Right forelimb (tissue), 1 donor: ENCODE measurements at regions not wholly inside any gene's neighbourhood (a gene's known extent, or its start where the extent isn't known, plus 50 kb on each side); places are given as distances from the start of the nearest gene placed in this dataset.

ENCODE experiments used
- DNase-seq: peaks from one replicate; pipeline ENCODE4 v3.0.0-alpha.2; 2018

DNA sequence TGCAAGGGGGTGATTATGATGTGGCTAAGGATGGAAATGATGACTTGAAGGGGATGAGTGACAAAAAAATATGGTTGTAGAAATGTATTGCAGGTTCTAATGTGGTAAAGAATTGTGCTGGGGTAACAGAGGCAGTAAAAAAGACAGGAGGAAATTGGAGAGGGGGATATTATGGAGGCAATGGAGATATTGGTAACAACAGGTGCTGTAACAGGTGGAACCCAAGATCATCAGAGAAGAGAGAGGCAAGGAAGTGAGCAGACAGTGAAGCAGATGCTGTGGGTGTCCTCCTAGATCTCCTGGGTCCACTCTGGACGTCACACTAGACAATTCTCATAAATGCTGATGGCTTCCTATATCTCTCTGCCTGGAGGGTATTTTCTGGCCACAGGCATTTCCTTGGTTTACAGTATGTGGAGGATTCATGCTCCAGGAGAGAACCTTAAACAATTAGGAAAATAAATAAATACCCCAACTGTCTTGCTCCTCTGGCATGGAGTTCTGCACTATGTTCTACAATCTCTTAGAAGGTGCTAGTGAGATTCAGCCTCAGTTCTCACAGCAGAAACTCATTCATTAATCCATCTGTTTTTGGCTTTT is 620.3 kb upstream of the PLXNA2 start:
- no peak for DNase-seq

DNA sequence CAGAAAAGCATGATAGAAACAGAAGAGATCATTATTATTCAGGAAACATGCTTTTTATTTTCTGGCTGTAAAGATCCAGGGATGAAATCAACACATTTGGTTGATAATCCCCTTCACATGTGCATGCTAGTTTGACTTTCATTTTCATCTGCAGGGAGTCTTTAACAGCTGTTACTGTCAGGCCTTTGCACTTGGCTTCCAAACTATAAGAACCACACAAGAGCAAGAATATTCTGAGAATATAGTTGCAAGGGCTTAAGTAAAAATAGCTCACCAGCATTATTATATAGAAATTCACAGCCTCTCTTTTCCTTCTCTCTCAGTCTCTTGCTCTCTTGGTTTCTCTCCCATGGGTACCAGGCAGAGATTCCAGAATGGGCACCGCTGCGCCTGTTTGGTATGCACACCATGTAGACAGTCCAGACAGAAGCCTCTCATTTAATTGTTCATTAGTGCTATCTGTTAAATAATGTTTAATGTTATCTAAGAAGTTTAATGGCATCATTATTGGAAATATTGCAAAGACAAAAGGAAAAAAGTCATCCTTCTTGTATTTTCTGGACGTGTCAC is 622.3 kb upstream of the PLXNA2 start:
- no peak for DNase-seq

DNA sequence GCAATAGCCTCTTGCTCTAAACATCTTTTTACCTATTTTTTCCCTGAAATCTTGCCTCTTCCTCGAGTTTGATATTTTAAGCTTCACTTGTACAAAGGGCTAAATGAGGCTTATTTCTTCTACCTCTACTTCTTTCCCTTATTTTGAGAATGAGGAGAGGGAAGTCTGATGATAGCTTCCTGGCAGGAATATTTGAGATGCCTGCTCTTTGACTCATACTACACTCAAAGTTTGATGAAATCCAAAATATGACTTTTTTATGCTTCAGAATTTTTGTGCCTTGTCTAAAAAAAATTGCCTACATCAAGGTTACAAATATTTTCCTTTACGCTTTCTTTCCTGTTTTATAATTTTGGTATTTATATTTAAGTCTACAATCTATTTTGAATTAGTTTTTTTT is 624.4 kb upstream of the PLXNA2 start:
- no peak for DNase-seq

DNA sequence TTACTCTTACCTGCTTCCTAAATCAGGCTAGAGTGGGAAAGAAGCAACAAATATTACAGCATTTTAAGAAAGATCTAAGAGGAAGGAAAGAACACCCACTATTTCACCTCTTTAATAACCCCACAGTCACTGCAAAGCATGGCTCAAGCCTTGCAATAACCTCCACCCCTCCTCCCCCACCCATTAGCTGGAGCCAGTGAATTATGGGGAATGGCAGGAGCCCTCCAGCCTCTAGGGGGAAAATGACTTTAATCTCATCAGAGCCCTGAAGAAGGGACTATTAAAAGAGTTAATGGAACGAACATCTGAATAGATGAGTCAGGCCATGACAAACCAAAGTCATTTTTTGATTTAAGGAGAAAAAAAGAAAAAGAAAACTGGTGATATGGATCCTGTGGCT is 630.7 kb upstream of the PLXNA2 start:
- no peak for DNase-seq

DNA sequence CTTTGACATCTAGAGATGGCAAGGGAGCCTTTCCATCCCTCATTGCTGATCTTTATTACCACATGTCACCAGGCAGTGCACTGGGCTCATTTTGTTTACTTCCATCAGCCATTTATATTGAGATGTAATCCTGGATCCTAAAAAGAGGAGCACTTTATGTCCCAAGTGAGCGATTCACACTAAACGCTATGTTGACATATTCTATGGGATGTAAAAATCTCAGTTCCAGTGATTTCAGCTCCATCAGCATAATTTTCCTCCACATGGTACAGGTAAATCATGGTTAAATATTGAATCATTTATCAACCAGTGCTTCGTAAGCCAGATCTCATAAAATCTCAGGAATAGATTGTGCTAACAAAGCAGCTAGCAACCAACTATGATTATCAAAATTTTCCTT is 634.8 kb upstream of the PLXNA2 start:
- DNase-seq = no peak

DNA sequence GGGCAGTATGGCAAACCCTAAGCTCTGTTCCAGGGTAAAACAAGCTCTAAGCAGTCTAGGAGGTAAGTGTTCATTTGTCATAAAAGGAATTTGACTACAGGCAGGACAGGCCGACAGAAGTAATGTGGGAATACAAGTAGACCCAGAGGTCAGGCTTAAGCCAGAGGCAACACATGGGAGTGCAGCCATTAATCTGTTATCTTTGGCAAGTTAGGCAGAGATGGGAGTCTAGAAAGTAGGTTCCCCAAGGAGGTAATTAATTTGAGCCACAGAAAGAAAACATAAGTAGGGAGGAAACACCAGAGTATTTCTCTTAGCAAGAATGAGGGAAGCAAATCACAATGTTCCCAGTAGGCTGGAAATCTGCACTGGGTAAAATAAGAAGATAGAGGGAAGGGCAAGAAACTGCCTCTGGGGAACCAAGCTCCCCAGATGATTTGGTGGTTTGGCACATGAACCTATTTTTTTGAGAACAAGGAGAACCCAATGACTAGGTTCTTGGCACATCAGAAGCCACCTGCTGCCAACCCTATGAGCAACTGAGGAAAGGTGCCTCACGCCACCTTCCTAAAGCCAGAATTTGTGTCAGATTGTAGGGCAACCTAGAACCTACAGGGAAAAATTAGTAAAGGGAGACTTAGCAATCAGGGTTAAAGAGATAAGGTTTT is 636.4 kb upstream of the PLXNA2 start:
- DNase-seq = no peak

DNA sequence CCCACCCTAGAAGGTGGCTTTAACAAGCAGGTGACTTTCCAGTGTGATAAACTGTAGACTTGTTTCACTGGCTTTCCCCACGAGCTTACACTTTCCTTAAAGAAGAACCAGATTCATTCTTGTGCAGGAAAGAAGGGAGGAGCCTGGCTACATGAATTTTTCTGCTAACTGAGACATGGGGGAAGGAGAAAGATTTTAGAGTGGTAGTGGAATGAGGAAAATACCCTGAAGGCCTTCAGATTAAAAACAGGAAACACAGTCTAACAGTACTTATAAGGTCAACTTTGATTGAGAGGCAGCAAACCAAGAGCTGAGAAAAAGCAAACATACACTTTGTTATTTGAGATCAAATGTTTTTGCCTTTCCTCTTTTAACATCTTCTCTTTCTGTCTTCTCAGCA is 640.9 kb upstream of the PLXNA2 start:
- DNase-seq = no peak

DNA sequence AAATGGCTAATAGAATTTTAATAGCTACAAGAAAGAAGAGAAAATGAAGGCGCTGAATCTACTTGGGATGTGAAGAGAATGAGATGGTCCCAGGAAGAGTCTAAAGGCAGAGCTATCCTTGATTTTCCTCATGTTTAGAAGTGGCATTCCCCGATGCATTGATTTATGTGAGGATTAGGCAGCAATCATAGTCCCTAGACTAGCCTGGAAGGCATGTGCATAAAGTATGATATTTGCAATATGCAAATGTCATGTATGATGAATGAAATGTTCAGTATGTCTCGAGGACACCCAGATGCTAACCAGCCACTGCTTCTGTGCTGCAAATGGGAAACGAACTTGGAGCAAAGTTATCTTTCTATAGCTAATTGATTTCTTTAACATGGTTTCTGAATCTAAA is 641.5 kb upstream of the PLXNA2 start:
- DNase-seq = no peak

DNA sequence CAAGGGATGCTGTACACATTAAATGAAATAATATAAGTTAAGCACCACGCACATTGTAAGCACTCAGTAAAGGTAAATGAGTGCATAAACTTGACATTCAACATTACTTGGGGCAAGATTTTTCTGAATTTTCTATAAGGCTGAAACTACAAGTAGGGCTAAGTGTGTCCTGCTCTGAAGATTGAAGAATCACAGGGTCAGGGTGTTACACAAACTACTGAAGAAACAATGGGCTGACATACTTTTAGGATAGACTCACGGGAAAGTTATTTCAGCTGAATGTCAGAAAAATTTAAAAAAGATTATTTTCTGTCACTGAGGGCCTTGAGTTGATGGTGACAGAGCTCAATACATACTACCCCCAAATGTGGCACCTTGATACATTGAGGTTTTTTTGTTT is 644.2 kb upstream of the PLXNA2 start:
- DNase-seq = no peak

DNA sequence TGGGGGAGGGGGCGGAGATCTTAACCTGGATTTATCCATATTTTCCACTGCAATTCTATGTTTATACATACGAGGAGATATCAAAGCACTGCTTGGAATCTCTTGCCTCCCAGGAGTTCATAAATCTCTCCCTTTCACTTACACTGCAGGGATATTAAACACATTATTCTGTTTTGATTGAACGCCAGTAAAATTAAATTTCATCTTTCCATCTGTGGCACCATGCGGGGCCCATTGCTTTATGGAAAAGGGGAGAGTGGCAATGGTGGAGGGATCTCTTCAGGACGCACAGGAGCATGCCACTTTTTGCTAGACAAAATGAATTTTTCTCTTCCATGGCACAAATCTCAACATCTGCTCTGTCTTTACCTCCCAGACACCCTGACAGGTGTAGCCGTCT is 648.0 kb upstream of the PLXNA2 start:
- no peak for DNase-seq

DNA sequence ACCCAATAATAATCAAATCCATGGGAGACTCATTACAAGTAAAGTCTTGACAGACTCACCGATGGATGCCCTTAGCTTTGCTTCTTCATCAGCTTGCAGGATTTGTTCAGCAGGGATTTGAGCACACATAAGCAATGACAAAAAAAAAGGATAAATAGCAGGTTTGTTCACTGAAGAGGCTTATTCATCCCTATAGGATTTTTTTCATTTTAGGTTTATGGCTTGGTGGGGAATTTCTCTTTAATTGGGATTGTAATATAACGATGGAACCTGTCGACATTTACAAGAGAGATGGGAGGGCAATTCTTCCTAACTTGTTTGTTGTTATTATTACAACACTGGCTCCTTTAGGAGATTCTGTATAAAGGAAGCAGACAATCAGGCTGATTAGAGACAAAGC is 649.1 kb upstream of the PLXNA2 start:
- no peak for DNase-seq

DNA sequence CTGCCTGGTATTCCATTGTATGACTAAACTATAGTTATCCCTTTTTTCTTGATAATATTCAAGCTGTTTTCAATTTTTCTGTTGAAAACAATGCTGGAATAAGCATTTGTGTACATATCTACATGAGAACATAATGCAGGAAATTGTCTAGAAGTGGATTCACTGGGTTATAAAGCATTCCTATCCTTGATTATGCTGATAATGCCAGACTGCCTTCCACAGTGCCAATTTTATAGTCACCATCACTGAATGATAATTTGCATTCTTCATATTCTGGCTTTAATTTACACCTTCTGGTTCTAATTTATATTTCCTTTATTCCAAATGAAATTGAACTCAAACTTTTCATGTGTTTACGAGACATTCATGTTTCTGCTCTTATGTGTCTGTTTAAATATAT is 651.0 kb upstream of the PLXNA2 start:
- DNase-seq = no peak

DNA sequence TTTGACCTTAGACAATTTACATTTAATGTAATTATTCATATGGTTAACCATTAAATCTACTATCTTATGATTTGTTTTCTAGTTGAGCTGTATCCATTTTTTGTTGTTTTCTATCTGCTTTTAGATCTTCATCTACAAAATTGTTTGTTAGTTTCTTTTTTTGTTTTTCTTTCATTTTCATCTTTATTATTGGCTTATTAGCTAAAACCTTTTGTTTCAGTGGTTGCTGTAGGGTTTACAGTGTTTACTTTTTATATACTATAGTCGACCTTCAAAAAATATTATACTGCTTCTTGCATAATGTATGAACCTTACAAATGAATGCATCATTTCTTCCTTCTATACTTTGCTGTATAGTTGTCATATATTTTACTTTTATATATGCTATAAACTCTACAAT is 651.6 kb upstream of the PLXNA2 start:
- no peak for DNase-seq

DNA sequence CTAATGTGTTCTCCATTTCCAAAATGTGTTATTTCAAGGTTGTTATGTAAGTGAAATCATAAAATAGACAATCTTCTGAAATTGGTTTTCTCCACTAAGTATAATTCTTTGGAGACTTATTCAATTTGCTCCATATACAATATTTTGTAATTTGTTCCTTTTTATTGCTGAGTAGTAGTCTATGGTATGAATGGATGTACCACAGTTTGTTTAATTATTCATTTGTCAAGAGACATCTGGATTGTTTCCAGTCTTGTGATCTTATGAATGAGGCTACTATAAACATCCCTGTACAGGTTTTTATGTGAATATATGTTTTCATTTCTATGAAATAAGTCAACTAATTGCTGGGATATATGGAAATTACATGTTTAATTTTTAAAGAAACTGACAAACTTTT is 652.6 kb upstream of the PLXNA2 start:
- no peak for DNase-seq

DNA sequence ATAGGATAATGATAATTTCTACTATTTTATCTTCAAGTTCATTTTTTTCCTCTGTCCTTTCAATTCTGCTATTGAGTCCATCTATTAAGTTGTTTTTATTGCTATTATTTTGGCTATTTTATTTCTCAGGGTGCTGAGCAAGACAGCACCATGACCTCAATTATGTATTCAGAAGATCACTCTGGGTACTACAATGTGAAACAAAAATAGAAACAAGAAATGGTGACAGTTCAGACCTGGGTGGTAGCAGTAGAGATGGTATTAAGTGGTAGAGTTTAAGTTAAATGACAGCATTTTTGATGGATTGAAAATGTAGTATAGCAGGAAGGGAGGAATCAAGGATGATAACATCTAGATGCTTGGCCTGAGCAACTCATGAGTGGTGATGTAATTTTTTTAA is 655.3 kb upstream of the PLXNA2 start:
- DNase-seq = no peak

DNA sequence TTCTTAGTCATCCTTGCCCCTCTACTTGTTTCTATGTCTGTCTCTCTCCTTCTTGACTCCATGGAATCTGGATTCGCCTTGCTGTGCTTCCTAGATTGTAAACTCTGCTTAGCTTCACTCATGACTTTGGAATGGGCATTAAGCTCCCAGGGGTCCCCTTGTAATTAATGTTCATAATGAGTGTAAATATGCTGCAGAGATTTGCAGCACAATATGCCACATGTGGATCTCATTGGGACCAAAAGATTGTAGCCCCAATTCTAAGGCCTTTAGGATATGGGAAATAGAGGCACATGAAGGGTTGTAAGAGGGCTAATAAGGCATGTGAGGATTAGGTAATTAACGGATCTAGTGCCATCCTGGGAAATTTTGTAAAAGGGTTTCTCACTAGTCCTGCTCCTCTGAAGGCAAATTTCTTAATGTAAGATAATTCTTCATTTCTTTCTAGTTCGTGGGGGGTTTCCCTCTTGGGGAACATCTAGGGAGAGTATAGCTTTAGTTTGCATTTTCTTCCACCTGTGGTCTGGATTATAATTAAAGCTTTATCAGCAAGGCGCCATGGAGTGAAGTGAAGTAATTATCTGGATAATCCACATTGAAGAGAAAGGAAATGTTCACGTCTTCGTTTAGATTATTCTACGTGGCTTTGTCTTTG is 659.2 kb upstream of the PLXNA2 start:
- no peak for DNase-seq

DNA sequence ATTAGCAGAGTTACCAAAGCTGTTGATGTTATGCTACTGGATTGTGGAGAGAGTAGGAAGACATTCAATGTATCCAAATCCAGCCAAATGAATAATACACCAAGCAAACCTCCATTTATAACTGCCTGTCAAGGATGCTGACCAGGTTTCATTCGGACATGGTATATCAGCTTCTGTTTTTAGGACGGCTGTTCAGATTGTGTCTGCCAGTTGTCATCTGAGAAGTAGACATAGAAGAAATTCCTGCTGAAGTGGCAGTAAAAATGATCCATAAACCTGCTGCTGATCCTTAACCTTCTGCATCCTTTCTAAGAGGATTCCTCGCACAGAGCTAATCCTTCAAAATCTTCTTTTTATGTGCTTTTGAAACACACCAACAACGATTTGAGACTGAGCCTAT is 663.6 kb upstream of the PLXNA2 start:
- no peak for DNase-seq

DNA sequence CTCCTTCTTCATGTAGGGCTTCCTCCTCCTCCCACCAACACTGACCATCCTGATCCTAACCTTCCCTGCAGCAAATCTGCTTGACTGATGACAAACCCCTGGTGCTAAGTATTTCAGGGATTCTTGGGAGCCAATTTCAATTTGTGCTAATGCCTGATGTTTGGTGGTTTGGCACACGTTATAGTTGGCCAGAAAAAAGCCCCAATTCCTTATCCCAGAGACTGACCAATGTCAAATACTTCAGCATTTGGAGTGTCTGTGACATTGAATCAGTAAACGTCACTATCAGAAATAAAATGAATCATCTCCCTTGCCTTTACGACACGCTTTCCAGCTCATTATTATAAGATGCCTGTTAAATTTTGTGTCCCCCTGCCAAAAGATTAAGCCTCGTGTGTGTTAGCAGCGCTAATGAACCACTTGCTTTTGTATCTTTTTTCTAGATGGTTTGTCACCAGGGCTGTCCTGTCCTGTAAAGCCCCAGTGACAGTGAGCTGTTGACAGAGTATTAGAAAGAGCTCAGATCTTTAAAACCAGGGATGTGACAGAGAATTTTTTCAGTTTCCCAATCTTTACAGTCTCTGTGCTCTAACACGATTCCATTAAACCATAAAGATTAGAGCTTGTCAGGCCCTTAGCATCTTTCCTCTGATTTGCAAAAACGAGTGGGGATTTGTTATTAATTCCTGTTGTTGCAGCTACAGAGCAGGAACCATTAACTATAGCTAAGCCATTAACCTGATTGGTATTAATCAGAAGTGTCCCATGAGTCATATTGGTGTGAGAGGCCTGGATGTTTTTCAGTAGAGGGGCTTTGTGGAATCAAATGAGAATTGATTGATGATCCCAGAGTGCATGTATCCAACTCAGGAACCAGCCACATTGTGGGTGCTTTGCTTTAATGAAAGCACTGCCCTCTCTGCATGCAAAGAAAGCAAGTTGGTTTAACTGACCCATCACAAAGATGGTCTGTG is 665.1 kb upstream of the PLXNA2 start:
- no peak for DNase-seq

DNA sequence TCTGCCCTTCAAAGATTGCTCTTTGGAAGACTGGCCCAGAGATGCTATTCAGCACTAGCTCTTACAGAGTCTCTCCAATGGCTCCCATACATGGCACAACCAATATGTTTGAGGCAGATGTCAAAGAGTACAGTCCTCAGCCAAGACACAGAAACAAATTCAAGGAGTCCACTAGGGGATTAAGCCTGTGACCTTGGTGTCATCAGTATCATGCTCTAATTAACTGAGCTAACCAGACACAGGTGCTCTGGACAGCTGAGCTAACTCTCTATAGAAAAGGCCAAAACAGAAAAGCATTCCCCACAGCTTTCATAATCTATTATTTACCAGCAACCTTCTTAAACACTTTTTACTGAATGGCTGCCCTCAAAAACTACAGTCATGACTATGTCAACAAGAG is 666.0 kb upstream of the PLXNA2 start:
- no peak for DNase-seq

DNA sequence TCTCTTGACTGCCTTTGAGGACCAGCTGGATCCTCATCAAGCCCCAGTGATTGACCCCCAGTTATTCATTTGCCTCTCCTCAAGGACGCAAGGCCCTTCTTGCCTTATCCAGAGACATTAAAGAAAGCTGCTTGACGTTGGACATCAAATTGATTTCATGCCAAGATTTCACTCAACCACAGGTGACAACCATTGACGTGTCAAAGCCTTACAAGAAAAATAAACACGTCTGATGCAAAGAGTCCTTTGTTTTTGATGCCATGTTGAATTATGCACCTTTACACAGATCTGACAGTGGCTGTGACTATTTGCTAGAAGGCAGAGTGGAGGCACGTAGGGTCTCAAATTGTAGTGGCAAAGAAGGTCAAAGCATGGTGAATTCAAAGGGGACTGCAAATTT is 666.2 kb upstream of the CAMK1G start:
- DNase-seq = no peak

DNA sequence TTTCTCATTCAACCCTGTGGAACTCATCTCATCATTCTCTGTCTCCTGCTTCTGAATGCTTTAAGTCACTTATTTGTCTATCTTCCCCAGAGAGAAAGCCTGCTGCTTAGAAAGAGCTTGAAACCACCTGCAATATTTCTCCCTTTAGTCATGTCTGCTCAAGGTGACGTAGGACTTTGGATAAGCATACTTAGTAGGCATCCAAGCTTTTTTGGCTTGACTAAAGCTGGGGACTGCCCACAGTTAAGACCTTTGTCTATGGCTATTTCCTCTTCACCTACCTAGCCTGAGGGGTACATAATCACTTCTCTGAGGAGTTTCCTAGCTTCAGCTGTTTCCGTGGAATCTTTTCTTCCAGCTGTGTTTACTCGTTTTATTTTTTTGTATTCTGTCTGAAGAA is 665.8 kb upstream of the CAMK1G start:
- DNase-seq = no peak

DNA sequence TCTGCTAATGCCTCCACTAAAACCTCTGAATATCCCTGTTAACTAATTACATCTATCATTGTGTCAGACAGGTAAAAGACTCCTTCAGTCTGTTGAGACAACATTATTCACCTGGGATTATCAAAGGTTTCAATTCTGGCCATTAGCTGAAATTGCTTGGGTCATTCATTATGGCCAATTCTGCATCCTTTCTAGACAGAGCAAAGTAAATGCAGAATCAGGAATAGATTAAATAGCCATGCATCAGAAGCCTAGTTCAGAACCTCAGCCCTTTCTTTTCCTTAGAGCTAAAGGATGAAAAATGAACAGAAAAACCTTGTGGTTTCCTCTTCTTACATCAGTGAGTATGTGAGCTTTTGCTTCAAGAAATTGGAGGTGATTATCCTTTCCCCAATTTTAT is 665.4 kb upstream of the CAMK1G start:
- DNase-seq = no peak

DNA sequence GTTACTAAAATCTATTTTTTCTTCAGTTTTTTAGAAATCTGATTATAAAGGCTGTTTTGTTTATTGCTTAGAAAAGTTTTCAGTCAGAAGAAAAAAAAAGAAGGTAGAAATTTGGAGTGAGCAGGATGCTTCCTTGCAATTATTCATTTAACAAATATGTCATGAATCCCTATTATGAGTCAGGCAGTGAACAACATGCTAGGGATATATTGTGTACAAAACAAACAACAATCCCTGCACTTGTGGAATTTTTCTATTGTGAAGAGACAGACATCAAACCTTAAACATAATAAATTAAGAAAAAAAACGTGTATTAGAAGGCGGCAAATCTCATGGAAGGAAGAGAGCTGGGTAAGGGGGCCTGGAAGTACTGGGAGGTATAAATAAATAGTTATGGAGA is 664.1 kb upstream of the CAMK1G start:
- no peak for DNase-seq
